ENCODE measurements at regions not wholly inside any gene's neighbourhood (a gene's known extent, or its start where the extent isn't known, plus 50 kb on each side); places are given as distances from the start of the nearest gene placed in this dataset.

- DNase-seq: no peak
These were observed 505.9 kb upstream of the MANEA start for GRCh38 chr6:95071464-95071863.

- no peak for DNase-seq
These were observed 498.9 kb upstream of the MANEA start for GRCh38 chr6:95078457-95078856.

GRCh38 chr6:95081231-95081630 is 496.1 kb upstream of the MANEA start:
- DNase-seq: no peak

- DNase-seq: no peak
These were observed 495.4 kb upstream of the MANEA start for GRCh38 chr6:95081949-95082348.

GRCh38 chr6:95083506-95083905 is 493.8 kb upstream of the MANEA start:
- DNase-seq: no peak

GRCh38 chr6:95084867-95085266 is 492.5 kb upstream of the MANEA start:
- no peak for DNase-seq

- no peak for DNase-seq
These were observed 489.8 kb upstream of the MANEA start for GRCh38 chr6:95087394-95088097.

- no peak for DNase-seq
These were observed 485.4 kb upstream of the MANEA start for GRCh38 chr6:95091823-95092436.

- no peak for DNase-seq
These were observed 484.2 kb upstream of the MANEA start for GRCh38 chr6:95093154-95093553.

GRCh38 chr6:95094751-95095663 is 482.3 kb upstream of the MANEA start:
- DNase-seq: no peak

- DNase-seq: no peak
These were observed 481.5 kb upstream of the MANEA start for GRCh38 chr6:95095855-95096254.

GRCh38 chr6:95099410-95099809 is 477.9 kb upstream of the MANEA start:
- DNase-seq: no peak

GRCh38 chr6:95109212-95109611 is 468.1 kb upstream of the MANEA start:
- DNase-seq: no peak

- no peak for DNase-seq
These were observed 466.6 kb upstream of the MANEA start for GRCh38 chr6:95110767-95111166.

- no peak for DNase-seq
These were observed 460.1 kb upstream of the MANEA start for GRCh38 chr6:95117236-95117635.

GRCh38 chr6:95119927-95120326 is 457.4 kb upstream of the MANEA start:
- DNase-seq: no peak

- no peak for DNase-seq
These were observed 456.4 kb upstream of the MANEA start for GRCh38 chr6:95120984-95121383.

- DNase-seq: no peak
These were observed 450.1 kb upstream of the MANEA start for GRCh38 chr6:95127261-95127660.

- no peak for DNase-seq
These were observed 448.9 kb upstream of the MANEA start for GRCh38 chr6:95128439-95128838.

- DNase-seq: no peak
These were observed 448.4 kb upstream of the MANEA start for GRCh38 chr6:95128947-95129346.

- DNase-seq: no peak
These were observed 443.8 kb upstream of the MANEA start for GRCh38 chr6:95133578-95133977.

GRCh38 chr6:95135182-95135581 is 442.2 kb upstream of the MANEA start:
- no peak for DNase-seq

- DNase-seq: no peak
These were observed 435.2 kb upstream of the MANEA start for GRCh38 chr6:95142101-95142500.

Data from CD4-positive, alpha-beta T cell treated with Interleukin-12 subunit alpha and Interleukin-12 subunit beta, for 1 hour (primary cell).